PC-9 (cell line): ENCODE measurements at regions not wholly inside any gene's neighbourhood (a gene's known extent, or its start where the extent isn't known, plus 50 kb on each side); places are given as distances from the start of the nearest gene placed in this dataset.

Source experiments
- EZH2 ChIP-seq: fragments of 200-600 bp; sonication (generic); IDR thresholded peaks from 2 replicates; pipeline ENCODE4 v1.8.0; 2017; ENCODE audit warnings: antibody characterized with exemption, low read depth
- TF ChIP-seq, protein P1 (sequence below): fragments of 200-600 bp; sonication (generic); conservative IDR thresholded peaks from 2 replicates; pipeline ENCODE4 v1.6.1; 2017; ENCODE audit warnings: mixed run types, antibody characterized with exemption, mild to moderate bottlenecking, moderate library complexity

DNA sequence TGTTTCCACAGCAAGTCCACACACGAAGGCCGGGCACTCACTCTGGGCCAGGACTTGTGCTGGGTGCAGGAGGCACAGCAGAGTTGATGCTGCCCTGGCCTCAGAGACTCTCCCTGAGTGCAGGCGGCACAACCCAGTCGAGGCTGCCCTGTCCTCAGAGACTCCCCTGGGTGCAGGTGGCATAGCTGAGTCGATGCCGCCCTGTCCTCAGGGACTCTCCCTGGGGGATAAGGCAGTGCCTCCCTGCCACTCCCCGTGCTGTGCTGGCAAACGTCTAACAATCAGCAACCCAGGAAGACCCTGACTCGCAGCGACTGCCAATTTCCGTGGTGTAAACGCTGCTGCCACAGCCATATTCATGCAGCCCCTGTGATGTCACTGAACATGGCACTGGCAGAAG is 93.1 kb downstream of the PDGFA start:
- TF ChIP-seq, protein P1, sequence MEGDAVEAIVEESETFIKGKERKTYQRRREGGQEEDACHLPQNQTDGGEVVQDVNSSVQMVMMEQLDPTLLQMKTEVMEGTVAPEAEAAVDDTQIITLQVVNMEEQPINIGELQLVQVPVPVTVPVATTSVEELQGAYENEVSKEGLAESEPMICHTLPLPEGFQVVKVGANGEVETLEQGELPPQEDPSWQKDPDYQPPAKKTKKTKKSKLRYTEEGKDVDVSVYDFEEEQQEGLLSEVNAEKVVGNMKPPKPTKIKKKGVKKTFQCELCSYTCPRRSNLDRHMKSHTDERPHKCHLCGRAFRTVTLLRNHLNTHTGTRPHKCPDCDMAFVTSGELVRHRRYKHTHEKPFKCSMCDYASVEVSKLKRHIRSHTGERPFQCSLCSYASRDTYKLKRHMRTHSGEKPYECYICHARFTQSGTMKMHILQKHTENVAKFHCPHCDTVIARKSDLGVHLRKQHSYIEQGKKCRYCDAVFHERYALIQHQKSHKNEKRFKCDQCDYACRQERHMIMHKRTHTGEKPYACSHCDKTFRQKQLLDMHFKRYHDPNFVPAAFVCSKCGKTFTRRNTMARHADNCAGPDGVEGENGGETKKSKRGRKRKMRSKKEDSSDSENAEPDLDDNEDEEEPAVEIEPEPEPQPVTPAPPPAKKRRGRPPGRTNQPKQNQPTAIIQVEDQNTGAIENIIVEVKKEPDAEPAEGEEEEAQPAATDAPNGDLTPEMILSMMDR, result no peak
- no peak for TF ChIP-seq EZH2
